Astrocyte (in vitro differentiated cells and primary cell): ENCODE measurements at regions not wholly inside any gene's neighbourhood (a gene's known extent, or its start where the extent isn't known, plus 50 kb on each side); places are given as distances from the start of the nearest gene placed in this dataset.

Experiments used
- DNase-seq: peaks from one replicate; pipeline ENCODE4 v3.0.0-alpha.2; 2010; ENCODE audit warnings: low read depth
- FAIRE-seq: peaks from 2 replicates; lab custom pipeline; 2011; peaks lifted over from hg19 to GRCh38; lab: Jason Lieb, UNC
- H2AFZ ChIP-seq: 2 replicates; pipeline ENCODE4 v1.6.0; 2012; ENCODE audit warnings: low read depth, low read length, inconsistent platforms
- H3K27ac ChIP-seq: 2 replicates; pipeline ENCODE4 v1.5.1; 2011; ENCODE audit warnings: low read depth, low read length, inconsistent platforms
- H3K27me3 ChIP-seq: 2 replicates; pipeline ENCODE4 v1.6.0; 2011; ENCODE audit warnings: low read length, inconsistent platforms; ENCODE audit not compliant: insufficient read depth
- H3K36me3 ChIP-seq: 2 replicates; pipeline ENCODE4 v1.5.1; 2011; ENCODE audit warnings: low read length, inconsistent platforms; ENCODE audit not compliant: insufficient read depth
- H3K4me1 ChIP-seq: 2 replicates; pipeline ENCODE4 v1.5.1; 2011; ENCODE audit warnings: low read length, inconsistent platforms; ENCODE audit not compliant: insufficient read depth
- H3K4me2 ChIP-seq: 2 replicates; pipeline ENCODE4 v1.6.0; 2012; ENCODE audit warnings: low read length, inconsistent platforms
- H3K4me3 ChIP-seq: 2 replicates; pipeline ENCODE4 v1.5.1; 2011; ENCODE audit warnings: low read depth, mild to moderate bottlenecking, low read length, inconsistent platforms; ENCODE audit not compliant: insufficient read depth
- H3K79me2 ChIP-seq: 2 replicates; pipeline ENCODE4 v1.6.0; 2012; ENCODE audit warnings: mild to moderate bottlenecking, low read length, inconsistent platforms; ENCODE audit not compliant: insufficient read depth
- H3K9ac ChIP-seq: 2 replicates; pipeline ENCODE4 v1.6.0; 2012; ENCODE audit warnings: mild to moderate bottlenecking, low read length, inconsistent platforms
- H3K9me3 ChIP-seq: 2 replicates; pipeline ENCODE4 v1.5.1; 2012; ENCODE audit warnings: low read depth, mild to moderate bottlenecking, low read length, inconsistent platforms; ENCODE audit not compliant: insufficient read depth
- H4K20me1 ChIP-seq: 2 replicates; pipeline ENCODE4 v1.6.0; 2012; ENCODE audit warnings: low read length, inconsistent platforms; ENCODE audit not compliant: insufficient read depth
- H3K27ac Mint-ChIP-seq: one replicate; pipeline ENCODE4 v1.8.0; 2021; ENCODE audit warnings: mild to moderate bottlenecking, mixed read lengths; ENCODE audit not compliant: unreplicated experiment
- H3K27me3 Mint-ChIP-seq: one replicate; pipeline ENCODE4 v1.8.0; 2021; ENCODE audit warnings: low read depth, mixed read lengths; ENCODE audit not compliant: unreplicated experiment
- H3K36me3 Mint-ChIP-seq: one replicate; pipeline ENCODE4 v1.8.0; 2021; ENCODE audit warnings: low read depth, mixed read lengths; ENCODE audit not compliant: unreplicated experiment
- H3K4me1 Mint-ChIP-seq: one replicate; pipeline ENCODE4 v1.8.0; 2021; ENCODE audit warnings: low read depth, mixed read lengths; ENCODE audit not compliant: unreplicated experiment
- H3K4me3 Mint-ChIP-seq: one replicate; pipeline ENCODE4 v1.8.0; 2021; ENCODE audit warnings: mild to moderate bottlenecking, moderate library complexity, mixed read lengths; ENCODE audit not compliant: unreplicated experiment
- H3K9me3 Mint-ChIP-seq: one replicate; pipeline ENCODE4 v1.8.0; 2021; ENCODE audit warnings: mild to moderate bottlenecking, mixed read lengths; ENCODE audit not compliant: unreplicated experiment
- EZH2 ChIP-seq: IDR thresholded peaks from 2 replicates; pipeline ENCODE4 v1.6.1; 2012; ENCODE audit warnings: mild to moderate bottlenecking, low read length, inconsistent platforms; ENCODE audit not compliant: insufficient read depth
- TF ChIP-seq, protein P1 (sequence below): IDR thresholded peaks from 2 replicates; pipeline ENCODE4 v1.5.1; 2011; ENCODE audit warnings: low read depth, mild to moderate bottlenecking, inconsistent platforms, low read length, moderate library complexity; ENCODE audit not compliant: insufficient read depth

GRCh38 chr1:48099072-48099773, 102.0 kb upstream of the TRABD2B start:
- no peaks in the 10 kb centered on the region for H3K36me3 ChIP-seq
- H3K4me1 Mint-ChIP-seq = no peaks in the 10 kb centered on the region
- H3K27me3 Mint-ChIP-seq = peaks cover 48% of the 10 kb centered on the region
- TF ChIP-seq, protein P1, sequence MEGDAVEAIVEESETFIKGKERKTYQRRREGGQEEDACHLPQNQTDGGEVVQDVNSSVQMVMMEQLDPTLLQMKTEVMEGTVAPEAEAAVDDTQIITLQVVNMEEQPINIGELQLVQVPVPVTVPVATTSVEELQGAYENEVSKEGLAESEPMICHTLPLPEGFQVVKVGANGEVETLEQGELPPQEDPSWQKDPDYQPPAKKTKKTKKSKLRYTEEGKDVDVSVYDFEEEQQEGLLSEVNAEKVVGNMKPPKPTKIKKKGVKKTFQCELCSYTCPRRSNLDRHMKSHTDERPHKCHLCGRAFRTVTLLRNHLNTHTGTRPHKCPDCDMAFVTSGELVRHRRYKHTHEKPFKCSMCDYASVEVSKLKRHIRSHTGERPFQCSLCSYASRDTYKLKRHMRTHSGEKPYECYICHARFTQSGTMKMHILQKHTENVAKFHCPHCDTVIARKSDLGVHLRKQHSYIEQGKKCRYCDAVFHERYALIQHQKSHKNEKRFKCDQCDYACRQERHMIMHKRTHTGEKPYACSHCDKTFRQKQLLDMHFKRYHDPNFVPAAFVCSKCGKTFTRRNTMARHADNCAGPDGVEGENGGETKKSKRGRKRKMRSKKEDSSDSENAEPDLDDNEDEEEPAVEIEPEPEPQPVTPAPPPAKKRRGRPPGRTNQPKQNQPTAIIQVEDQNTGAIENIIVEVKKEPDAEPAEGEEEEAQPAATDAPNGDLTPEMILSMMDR = no peak
- no peak for TF ChIP-seq EZH2
- peaks cover 11% of the 10 kb centered on the region for H3K9me3 Mint-ChIP-seq
- H3K27ac Mint-ChIP-seq = no peak overlapping the region
- H3K4me3 Mint-ChIP-seq = no peak overlapping the region
- H3K4me1 ChIP-seq = no peaks in the 10 kb centered on the region
- H4K20me1 ChIP-seq = no peaks in the 10 kb centered on the region
- FAIRE-seq (no peak), DNase-seq (no peak)
- H3K27ac ChIP-seq = no peak overlapping the region
- H2AFZ ChIP-seq = no peak overlapping the region
- no peaks in the 10 kb centered on the region for H3K27me3 ChIP-seq
- no peak overlapping the region for H3K4me3 ChIP-seq
- H3K9ac ChIP-seq = no peak overlapping the region
- no peaks in the 10 kb centered on the region for H3K9me3 ChIP-seq
- H3K79me2 ChIP-seq = no peaks in the 10 kb centered on the region
- no peak overlapping the region for H3K4me2 ChIP-seq
- H3K36me3 Mint-ChIP-seq = no peaks in the 10 kb centered on the region

DNA sequence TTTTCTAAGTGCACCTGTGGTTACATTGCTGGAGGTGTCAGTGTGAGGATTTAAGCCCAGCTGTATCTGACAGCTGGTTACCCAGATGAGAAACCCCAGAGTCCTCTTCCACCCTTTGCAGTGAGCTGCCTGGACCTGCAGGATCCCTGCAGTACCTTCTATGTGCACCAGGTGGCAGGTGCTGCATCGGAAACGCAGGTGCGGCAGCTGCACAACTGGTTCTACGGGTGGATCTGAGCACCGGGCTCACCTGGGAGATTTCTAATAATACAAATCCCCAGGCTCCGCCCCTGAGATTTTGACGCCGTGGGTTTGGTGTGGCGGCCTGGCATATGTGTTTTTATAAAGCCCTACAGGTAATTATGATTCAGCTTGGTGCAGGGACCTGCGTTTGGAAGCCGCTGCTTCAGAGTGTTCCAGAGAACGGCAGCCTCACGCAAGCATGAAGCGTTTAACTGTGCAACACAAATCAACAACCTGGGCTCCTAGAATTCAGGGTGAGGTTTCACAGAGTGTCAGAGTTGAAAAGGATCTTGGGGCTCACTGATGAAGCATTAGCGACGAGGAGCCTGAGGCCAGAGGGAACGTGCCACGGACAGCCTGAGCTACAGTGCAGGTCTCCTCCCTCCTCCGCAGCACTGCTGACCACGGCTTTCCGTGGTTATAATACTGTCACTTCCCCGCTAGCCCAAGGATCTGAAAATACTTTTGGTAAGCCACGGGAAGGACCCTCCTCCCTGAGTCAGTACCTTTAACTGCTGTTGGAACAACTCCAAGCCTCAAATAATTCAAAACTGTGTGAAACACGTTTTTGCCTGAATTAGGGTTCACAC, 96.7 kb upstream of the TRABD2B start:
- TF ChIP-seq EZH2 = no peak
- TF ChIP-seq, protein P1 = peak; percentile 56
- DNase-seq = peak; percentile 6
- no peak overlapping the region for H2AFZ ChIP-seq
- no peaks in the 10 kb centered on the region for H3K79me2 ChIP-seq
- Mint-ChIP-seq H3K4me3 (no peak overlapping the region), H3K36me3 (no peaks in the 10 kb centered on the region), H3K27me3 (peaks cover 58% of the 10 kb centered on the region), H3K9me3 (peaks cover 11% of the 10 kb centered on the region), H3K4me1 (no peaks in the 10 kb centered on the region), H3K27ac (no peak overlapping the region)
- no peaks in the 10 kb centered on the region for H3K9me3 ChIP-seq
- H3K9ac ChIP-seq = no peak overlapping the region
- H3K27me3 ChIP-seq = no peaks in the 10 kb centered on the region
- H3K27ac ChIP-seq = no peak overlapping the region
- FAIRE-seq = no peak
- no peak overlapping the region for H3K4me3 ChIP-seq
- no peaks in the 10 kb centered on the region for H4K20me1 ChIP-seq
- H3K4me1 ChIP-seq = no peaks in the 10 kb centered on the region
- no peak overlapping the region for H3K4me2 ChIP-seq
- no peaks in the 10 kb centered on the region for H3K36me3 ChIP-seq
